Sciatic nerve (tissue), 2 donors: ENCODE measurements at regions not wholly inside any gene's neighbourhood (a gene's known extent, or its start where the extent isn't known, plus 50 kb on each side); places are given as distances from the start of the nearest gene placed in this dataset.

Source experiments
- ATAC-seq: fragments of 200-7000 bp; cut with Tn5 transposase; one replicate; pipeline ENCODE4 v1.9.1; 2020; ENCODE audit warnings: mild to moderate bottlenecking, moderate library complexity
- DNase-seq: peaks from one replicate; pipeline ENCODE4 v3.0.0-alpha.2; 2020; ENCODE audit warnings: low spot score
- intact Hi-C: fragments of 100-400 bp; cut with DNase I; formaldehyde crosslinking; loops from one replicate; pipeline ENCODE4 v1.14.2; 2022
- donor health status: DM: no; HTN: no; CAD: no.
- donor health status: DM: no; HTN: no; CAD: no.

- intact Hi-C loops, result no loop called here
- ATAC-seq (no peak), DNase-seq (no peak)
Observed at GRCh38 chr20:16678779-16679178, 51.0 kb upstream of the SNRPB2 start.

GRCh38 chr20:16676891-16677290, 52.9 kb upstream of the SNRPB2 start:
- intact Hi-C loops, result no loop called here
- no peak for DNase-seq

DNA sequence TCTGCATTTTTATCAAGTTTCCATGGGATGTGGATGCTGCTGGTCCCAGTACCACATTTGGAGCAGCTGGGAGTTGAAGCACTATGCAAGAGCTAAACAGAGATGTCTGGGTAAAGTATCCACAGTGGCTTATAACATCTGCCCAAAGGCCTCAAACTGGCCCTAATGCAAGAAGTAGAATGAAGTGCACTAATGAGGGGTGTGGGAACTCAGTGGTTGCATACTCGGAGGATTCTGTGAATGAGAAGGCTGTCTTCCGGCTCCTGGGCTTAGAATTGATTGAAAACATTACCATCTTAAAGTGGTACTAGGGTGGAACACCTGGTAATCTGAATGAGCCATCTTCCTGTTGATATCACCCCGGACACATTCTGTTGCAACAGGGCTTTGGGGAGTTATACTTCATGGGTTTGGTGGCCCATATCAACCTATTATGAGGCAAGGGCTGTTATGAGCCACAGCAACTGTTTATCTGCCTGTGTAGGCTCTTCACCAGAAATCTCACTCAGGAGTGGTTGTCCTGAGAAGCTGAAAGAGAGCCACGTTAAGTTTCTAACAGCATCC, 54.7 kb upstream of the SNRPB2 start:
- intact Hi-C loops, result no loop called here
- DNase-seq, result no peak
- no peak for ATAC-seq

More at GRCh38 chr20:16676891-16677290, 52.9 kb upstream of the SNRPB2 start:
- ATAC-seq, result no peak

- intact Hi-C loops, result no loop called here
- ATAC-seq, result no peak
- no peak for DNase-seq
Observed at GRCh38 chr20:16674243-16674642, 55.6 kb upstream of the SNRPB2 start.

DNA sequence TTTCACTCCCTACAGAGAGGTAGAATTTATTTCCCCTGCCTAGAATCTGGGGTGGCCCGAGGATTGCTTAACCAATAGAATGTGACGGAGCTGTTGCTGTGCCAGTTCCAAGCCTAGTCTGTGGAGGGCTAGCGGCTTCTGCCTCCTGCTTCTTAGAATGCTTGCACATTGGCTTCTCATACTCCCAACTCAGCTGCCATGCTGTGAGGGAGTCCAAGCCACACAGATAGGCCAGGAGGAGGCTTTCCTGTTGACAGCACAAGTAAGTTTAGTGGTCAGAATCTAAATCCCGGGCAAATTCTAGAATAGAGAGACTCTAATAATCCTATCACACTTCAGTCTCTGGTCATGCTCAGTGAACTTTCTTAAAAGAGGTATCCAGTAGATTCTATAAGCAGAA, 57.5 kb upstream of the SNRPB2 start:
- DNase-seq (no peak), ATAC-seq (no peak)
- intact Hi-C loops, result no loop called here

DNA sequence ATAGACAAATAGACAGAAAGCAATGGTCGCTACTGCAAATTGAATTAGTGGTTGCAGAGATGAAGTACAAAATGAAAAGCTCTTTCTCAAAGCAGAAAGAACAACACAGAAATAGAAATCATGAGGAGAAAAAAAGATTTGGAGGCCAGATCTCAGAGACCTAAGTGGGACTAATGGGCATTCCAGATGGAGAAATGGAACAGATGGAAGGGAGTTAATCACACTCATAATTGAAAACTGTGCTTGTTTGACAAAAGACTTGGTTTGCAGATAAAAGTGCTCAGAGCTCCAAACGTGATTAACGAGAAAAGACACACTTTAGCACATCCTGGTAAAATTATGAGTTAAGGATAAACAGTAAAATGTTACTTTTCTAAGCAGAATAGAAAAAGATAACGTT, 58.1 kb upstream of the SNRPB2 start:
- intact Hi-C loops, result no loop called here
- DNase-seq (no peak), ATAC-seq (no peak)

- DNase-seq (no peak), ATAC-seq (no peak)
- intact Hi-C loops, result no loop called here
Observed at GRCh38 chr20:16666272-16666671, 63.6 kb upstream of the SNRPB2 start.

- ATAC-seq (no peak), DNase-seq (no peak)
- intact Hi-C loops, result no loop called here
Observed at GRCh38 chr20:16664020-16664419, 65.8 kb upstream of the SNRPB2 start.

- intact Hi-C loops, result no loop called here
- no peak for DNase-seq
- no peak for ATAC-seq
Observed at GRCh38 chr20:16662467-16662866, 67.4 kb upstream of the SNRPB2 start.

- no peak for DNase-seq
- intact Hi-C loops, result no loop called here
- peak; percentile 45 for ATAC-seq
Observed at GRCh38 chr20:16661756-16662155, 68.1 kb upstream of the SNRPB2 start.

- ATAC-seq, result no peak
- intact Hi-C loops, result no loop called here
- DNase-seq, result no peak
Observed at GRCh38 chr20:16654858-16655535, 74.8 kb upstream of the SNRPB2 start.

DNA sequence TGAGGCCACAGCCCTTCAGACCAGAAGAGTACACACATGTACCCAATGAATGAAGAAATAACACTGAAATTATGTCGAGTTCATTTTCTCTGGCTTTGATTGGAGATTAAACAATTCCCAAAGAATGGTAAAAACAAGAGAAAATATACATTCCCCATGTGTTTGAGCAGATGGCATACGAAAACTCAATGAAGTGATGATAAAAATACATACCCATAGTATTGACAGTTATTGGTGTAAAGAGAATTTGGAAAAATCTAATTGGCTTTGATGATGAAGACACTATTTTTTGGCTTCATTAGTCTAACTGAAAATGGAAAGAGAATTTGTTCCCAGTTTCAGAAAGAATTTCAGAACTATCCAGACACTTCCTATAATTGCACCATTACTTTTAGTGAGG, 76.6 kb upstream of the SNRPB2 start:
- ATAC-seq (no peak), DNase-seq (no peak)
- intact Hi-C loops, result no loop called here

DNA sequence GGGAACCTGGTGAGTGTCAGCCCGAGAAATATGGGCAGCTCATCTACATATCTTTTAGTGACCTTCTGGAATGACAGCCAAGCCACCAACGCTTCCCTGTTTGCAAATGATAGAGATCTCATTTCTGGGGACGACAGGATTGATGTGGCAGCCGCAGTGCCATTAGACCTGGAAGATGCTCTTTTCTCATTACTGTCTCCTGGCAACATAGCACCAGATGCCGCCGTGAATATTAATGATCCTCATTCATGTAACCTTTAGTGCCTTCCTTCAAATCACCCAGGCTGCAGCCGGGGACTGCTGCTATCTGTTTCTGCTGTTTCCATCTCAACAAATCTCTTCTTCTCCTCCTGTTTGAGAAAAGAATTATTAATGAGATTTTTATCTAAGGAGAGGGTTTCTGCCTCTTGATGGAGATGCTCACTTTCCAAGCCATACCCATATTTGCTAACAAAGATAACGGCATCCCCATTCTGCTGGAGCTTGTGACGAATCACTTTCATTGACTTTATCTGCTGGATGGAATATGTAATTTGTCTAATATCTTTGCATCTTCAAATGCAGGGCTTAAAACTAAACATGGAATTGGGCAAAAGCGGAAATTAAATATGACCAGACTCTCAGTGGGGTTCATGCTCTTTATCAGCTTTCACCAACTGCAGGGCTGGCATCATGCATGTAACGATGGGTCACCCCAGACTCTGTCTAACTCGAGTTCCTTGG, 74.8 kb upstream of the KIF16B start:
- ATAC-seq (no peak), DNase-seq (no peak)
- intact Hi-C loops, result no loop called here

- intact Hi-C loops, result no loop called here
- DNase-seq (no peak), ATAC-seq (no peak)
Observed at GRCh38 chr20:16641511-16642023, 68.3 kb upstream of the KIF16B start.

DNA sequence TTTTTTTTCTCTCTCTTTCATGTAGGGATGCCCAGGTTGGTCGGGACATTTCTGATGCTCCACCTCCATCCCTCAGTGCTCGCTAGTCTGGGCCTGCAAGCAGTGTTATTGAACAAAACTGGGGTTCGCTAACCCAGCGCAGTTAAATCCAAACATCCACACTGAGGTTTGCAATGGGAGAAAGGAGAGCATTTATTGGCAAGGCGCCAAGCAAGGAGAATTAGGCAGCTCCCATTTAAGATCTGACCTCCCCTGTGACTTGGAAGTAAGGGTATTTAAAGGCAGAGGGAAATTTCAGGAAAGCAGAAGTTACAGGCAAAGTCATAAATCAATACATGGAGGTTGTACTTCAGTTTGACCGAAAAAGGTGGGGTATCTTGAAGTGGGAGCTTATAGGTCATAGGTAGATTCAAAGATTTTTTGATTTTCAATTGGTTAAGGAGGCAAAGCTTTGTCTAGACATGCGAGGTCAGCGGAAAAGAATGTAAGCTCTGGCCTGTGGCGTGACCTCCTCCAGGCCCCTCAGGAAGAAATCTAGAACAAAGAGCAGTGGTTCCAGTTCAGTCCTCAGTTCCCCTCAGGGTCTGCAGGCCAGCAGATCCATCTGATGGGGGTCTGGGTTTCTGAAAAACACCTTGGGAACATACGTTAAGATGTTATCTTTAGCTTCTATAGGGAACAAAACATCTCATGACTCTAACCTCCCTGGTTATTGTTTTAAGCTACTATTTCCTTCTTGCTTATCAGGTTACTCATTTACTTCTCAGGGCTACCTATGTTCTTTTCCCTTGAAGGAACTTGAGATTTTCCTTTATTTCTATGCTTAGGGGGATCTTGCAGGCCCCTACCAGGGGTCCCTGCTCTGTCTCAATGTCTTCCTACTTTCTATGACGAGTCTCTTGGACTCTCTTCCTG, 66.0 kb upstream of the KIF16B start:
- no peak for ATAC-seq
- intact Hi-C loops, result no loop called here
- no peak for DNase-seq

DNA sequence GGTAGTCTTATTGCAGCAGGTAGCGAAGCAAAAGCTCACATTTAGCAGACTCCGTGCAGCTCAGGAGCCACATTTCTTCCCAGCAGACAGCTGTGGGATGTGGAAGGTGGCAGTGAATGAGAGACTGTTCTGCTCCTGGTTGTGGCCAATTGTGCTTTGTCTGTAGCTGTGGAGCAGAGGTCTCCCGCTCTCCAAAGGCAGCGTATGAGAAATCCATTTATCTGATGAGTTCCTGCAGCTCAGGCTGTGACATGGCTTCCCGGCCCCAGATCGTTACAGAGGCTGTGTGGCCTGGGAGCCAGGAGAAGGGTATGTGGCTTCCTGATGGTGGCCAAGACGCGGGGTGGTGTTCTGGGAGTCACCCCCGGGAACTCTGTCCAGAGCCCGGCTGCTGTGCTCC, 64.5 kb upstream of the KIF16B start:
- intact Hi-C loops, result no loop called here
- ATAC-seq (no peak), DNase-seq (no peak)

- intact Hi-C loops, result no loop called here
- ATAC-seq (no peak), DNase-seq (no peak)
Observed at GRCh38 chr20:16626849-16627248, 53.6 kb upstream of the KIF16B start.

- DNase-seq (no peak), ATAC-seq (no peak)
- intact Hi-C loops, result no loop called here
Observed at GRCh38 chr20:16624106-16624505, 50.9 kb upstream of the KIF16B start.
